ENCODE measurements at regions not wholly inside any gene's neighbourhood (a gene's known extent, or its start where the extent isn't known, plus 50 kb on each side); places are given as distances from the start of the nearest gene placed in this dataset.

GRCh38 chr15:59940456-59940855 is 63.7 kb upstream of the FOXB1 start:
- H3K4me1 ChIP-seq (ENCODE audit: insufficient read depth, low read length), result peaks cover 11% of the 10 kb centered on the region
- H3K4ac ChIP-seq (ENCODE audit: low read depth, low read length), result no peak overlapping the region
- H4K5ac ChIP-seq (ENCODE audit: insufficient read length, low read depth, low read length), result no peak overlapping the region
- no peak overlapping the region for H3K14ac ChIP-seq (ENCODE audit: insufficient read depth, low read length)
- no peak overlapping the region for H4K8ac ChIP-seq (replicated peaks; ENCODE audit: insufficient read length, low read depth, low read length)
- H2BK12ac ChIP-seq (ENCODE audit: insufficient read length, low read depth, low read length), result no peak overlapping the region
- no peak overlapping the region for H2BK120ac ChIP-seq (ENCODE audit: low read depth, low read length, poor library complexity, severe bottlenecking)
- Mint-ChIP-seq H3K36me3 (ENCODE audit: insufficient read depth in 1 of 3, low read depth in 3 of 3) (no peaks in the 10 kb centered on the region), H3K9me3 (no peaks in the 10 kb centered on the region), H3K4me1 (peaks cover 22 to 26% of the 10 kb centered on the region in 2 experiments), H3K27me3 (ENCODE audit: low read depth) (no peaks in the 10 kb centered on the region; the same call in 1 of the 2 replicates), H3K27ac (no peak overlapping the region), H3K4me3 (no peak overlapping the region)
- no peak overlapping the region for H3T11ph ChIP-seq (ENCODE audit: low read length)
- H3K23ac ChIP-seq (ENCODE audit: insufficient read length, low read depth, low read length), result no peak overlapping the region
- H3K79me1 ChIP-seq (ENCODE audit: insufficient read depth, low read depth, low read length, poor library complexity, severe bottlenecking), result no peaks in the 10 kb centered on the region
- no peak overlapping the region for H2BK15ac ChIP-seq (ENCODE audit: low read depth, low read length)
- H2AK5ac ChIP-seq (ENCODE audit: insufficient read length, low read length), result no peak overlapping the region
- H3K18ac ChIP-seq (ENCODE audit: insufficient read length, low read depth, low read length), result no peak overlapping the region
- no peaks in the 10 kb centered on the region for H3K23me2 ChIP-seq (ENCODE audit: insufficient read length, low read depth, low read length, poor library complexity, severe bottlenecking)
- no peak overlapping the region for H2BK20ac ChIP-seq (ENCODE audit: low read depth, low read length, poor library complexity, severe bottlenecking)
- no peaks in the 10 kb centered on the region for H3K9me3 ChIP-seq (ENCODE audit: control insufficient read depth, low read depth, low read length)
- DNase-seq, result no peak
- no peak overlapping the region for H2BK5ac ChIP-seq (ENCODE audit: insufficient read length, low read length)
- no peaks in the 10 kb centered on the region for H3K79me2 ChIP-seq (ENCODE audit: insufficient read depth, low read length)
- H3K9ac ChIP-seq (ENCODE audit: extremely low read depth, insufficient read length, low read length), result no peak overlapping the region
- no peak overlapping the region for H2AFZ ChIP-seq (ENCODE audit: low read length)
- WGBS (ENCODE audit: extremely low coverage, insufficient read length, low lambda C conversion rate), result no CpG with 5 or more reads among the region's 6 CpGs
- no peaks in the 10 kb centered on the region for H4K20me1 ChIP-seq (ENCODE audit: control insufficient read depth, insufficient read depth, insufficient read length)
- H3K56ac ChIP-seq (ENCODE audit: insufficient read length, low read depth, low read length), result no peak overlapping the region
- no peak overlapping the region for H4K91ac ChIP-seq (ENCODE audit: insufficient read length, low read depth, low read length)
- no peaks in the 10 kb centered on the region; the same call in 1 of the 2 replicates for H3K27me3 ChIP-seq (ENCODE audit: insufficient read depth, low read length)
- H3K27ac ChIP-seq (ENCODE audit: insufficient read length, low read depth, low read length), result no peak overlapping the region
- no peak for TF ChIP-seq CTCF (conservative IDR thresholded peaks at IDR 0.05)
- H3K4me2 ChIP-seq (ENCODE audit: insufficient read depth, insufficient read length, low read length), result no peak overlapping the region

Data from H9 (cell line).